Heart right ventricle (tissue), 16 donors: ENCODE measurements at regions not wholly inside any gene's neighbourhood (a gene's known extent, or its start where the extent isn't known, plus 50 kb on each side); places are given as distances from the start of the nearest gene placed in this dataset.
A peak's percentile ranks its signal among the peaks of the same experiment; 100 is the strongest.

Source experiments
- ATAC-seq, 8 donors: fragments of 200-7000 bp; cut with Tn5 transposase; one replicate each; pipeline ENCODE4 v1.9.1; 2020; ENCODE audit warnings: mild to moderate bottlenecking in 8 of 8, moderate library complexity in 8 of 8, moderate number of reproducible peaks in 1 of 8
- DNase-seq, 2 donors: peaks; one replicate each; pipeline ENCODE4 v3.0.0-alpha.2; 2020
- H3K27ac ChIP-seq, 10 donors: fragments of 200-600 bp; sonication (generic) in 2 of 10; one replicate each; pipeline versions ENCODE4 v1.5.0 to v1.8.0; 2020 to 2022; ENCODE audit warnings: mild to moderate bottlenecking in 3 of 10
- H3K27me3 ChIP-seq, 7 donors: fragments of 200-600 bp; one replicate each; pipeline ENCODE4 v1.8.0; 2021 to 2022; ENCODE audit warnings: mild to moderate bottlenecking in 2 of 7
- H3K36me3 ChIP-seq, 9 donors: fragments of 200-600 bp; sonication (generic) in 1 of 9; one replicate each; pipeline versions ENCODE4 v1.5.0 to v1.8.0; 2020 to 2022; ENCODE audit warnings: mild to moderate bottlenecking in 2 of 9
- H3K4me1 ChIP-seq, 9 donors: fragments of 200-600 bp; sonication (generic) in 1 of 9; one replicate each; pipeline versions ENCODE4 v1.5.0 to v1.8.0; 2020 to 2022; ENCODE audit warnings: mild to moderate bottlenecking in 4 of 9
- H3K4me3 ChIP-seq, 10 donors: fragments of 200-600 bp; sonication (generic) in 2 of 10; one replicate each; pipeline versions ENCODE4 v1.5.0 to v1.8.0; 2020 to 2022; ENCODE audit warnings: mild to moderate bottlenecking in 7 of 10, moderate library complexity in 2 of 10
- H3K9me3 ChIP-seq, 11 donors: fragments of 200-600 bp in 10 of 11; sonication (generic) in 2 of 11; one replicate each; pipeline versions ENCODE4 v1.5.0 to v1.8.0; 2013 to 2022; ENCODE audit warnings: mild to moderate bottlenecking in 2 of 11, control low read depth in 1 of 11, moderate library complexity in 1 of 11
- WGBS, 2 donors: extraction: QIAGEN DNeasy Blood & Tissue Kit; methylation state at CpG; one replicate each; pipeline ENCODE4 v1.1.7; 2013; ENCODE audit warnings: inconsistent platforms in 1 of 2; 5-methylcytosine and 5-hydroxymethylcytosine counted together
- intact Hi-C, 10 donors: fragments of 100-400 bp; cut with DNase I; formaldehyde crosslinking; loops; one replicate each; pipeline versions ENCODE4 v1.11.1 to v1.14.2; 2022
- TF ChIP-seq, protein P1 (sequence below), 9 donors: fragments of 200-600 bp; sonication (generic) in 2 of 9; IDR thresholded peaks; one replicate each; pipeline versions ENCODE4 v1.5.0 to v1.8.0; 2021 to 2022; ENCODE audit warnings: antibody characterized with exemption in 9 of 9, mild to moderate bottlenecking in 5 of 9, moderate library complexity in 1 of 9
- donor health status: Arrhythmogenic right ventricular cardiomyopathy.
- donor health status: ischemic (EF 13 %, LVEDD 7.1; RV severe dilation, severe dysfunction).
- donor health status: healthy with polysubstance abuse.
- donor health status: DM: no; HTN: yes; CAD: no.
- donor health status: DM: no; HTN: no; CAD: no.
- donor health status: ischemic (EF 25% LVEDD 6.9; RV normal size, moderate dysfunction).
- donor health status: ischemic (EF 25% LVEDD 5.7; RV mildly dilated, moderate dysfunction).
- donor health status: healthy.
- donor health status: DM: yes; HTN: yes; CAD: no.
- donor health status: Ischemic cardiomyopathy.
- donor health status: ischemic (EF 35%, LVEDD 5.7; RV mildly dilated, moderate dysfunction).
- donor health status: nonischemic (EF 11% LVEDD 7.7; RV severe dilation, severe dysfunction).
- donor health status: DM: yes; HTN: yes; CAD: no.
- donor health status: PGD.
- donor health status: ischemic (EF 29% LVEDD 5.4; RV normal size, mild dysfunction).
- donor health status: nonischemic (EF 23%, LVEDD 6.1; RV moderate dilation, normal function).

DNA sequence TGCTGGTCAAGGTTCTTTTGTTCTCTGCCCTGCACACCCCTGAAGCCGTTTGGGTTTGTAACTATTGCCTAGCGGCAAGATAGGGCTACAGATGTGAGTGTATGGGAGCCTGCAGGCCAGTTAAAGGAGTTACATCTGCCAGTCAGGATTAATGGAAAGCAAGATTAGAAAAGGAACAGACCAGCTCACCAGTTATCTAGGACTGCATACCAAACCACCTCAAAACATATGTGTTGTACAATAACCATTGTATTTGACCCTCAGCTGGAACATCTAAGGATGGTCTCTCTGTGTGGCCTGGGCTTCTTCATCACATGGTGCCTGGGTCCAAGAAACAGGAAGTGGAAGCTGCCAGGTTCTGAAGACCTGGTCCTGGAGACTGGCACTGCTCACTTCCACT, 52.5 kb upstream of the FBXO28 start:
- 35 to 50% methylated on average over 2 of the region's 2 CpGs for WGBS, 2 donors
- Histone ChIP-seq H3K36me3 (no peaks in the 10 kb centered on the region), H3K9me3 (peaks cover 0 to 13% (median 5%) of the 10 kb centered on the region in 11 donors), H3K4me3 (no peak overlapping the region), H3K27me3 (peaks cover 0 to 37% (median 8%) of the 10 kb centered on the region in 7 donors), H3K27ac (no peak overlapping the region), H3K4me1 (no peaks in the 10 kb centered on the region)
- intact Hi-C loops: no loop called here
- no peak for DNase-seq
- TF ChIP-seq, protein P1, sequence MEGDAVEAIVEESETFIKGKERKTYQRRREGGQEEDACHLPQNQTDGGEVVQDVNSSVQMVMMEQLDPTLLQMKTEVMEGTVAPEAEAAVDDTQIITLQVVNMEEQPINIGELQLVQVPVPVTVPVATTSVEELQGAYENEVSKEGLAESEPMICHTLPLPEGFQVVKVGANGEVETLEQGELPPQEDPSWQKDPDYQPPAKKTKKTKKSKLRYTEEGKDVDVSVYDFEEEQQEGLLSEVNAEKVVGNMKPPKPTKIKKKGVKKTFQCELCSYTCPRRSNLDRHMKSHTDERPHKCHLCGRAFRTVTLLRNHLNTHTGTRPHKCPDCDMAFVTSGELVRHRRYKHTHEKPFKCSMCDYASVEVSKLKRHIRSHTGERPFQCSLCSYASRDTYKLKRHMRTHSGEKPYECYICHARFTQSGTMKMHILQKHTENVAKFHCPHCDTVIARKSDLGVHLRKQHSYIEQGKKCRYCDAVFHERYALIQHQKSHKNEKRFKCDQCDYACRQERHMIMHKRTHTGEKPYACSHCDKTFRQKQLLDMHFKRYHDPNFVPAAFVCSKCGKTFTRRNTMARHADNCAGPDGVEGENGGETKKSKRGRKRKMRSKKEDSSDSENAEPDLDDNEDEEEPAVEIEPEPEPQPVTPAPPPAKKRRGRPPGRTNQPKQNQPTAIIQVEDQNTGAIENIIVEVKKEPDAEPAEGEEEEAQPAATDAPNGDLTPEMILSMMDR (IDR thresholded peaks at IDR 0.05): no peak
- ATAC-seq: no peak

DNA sequence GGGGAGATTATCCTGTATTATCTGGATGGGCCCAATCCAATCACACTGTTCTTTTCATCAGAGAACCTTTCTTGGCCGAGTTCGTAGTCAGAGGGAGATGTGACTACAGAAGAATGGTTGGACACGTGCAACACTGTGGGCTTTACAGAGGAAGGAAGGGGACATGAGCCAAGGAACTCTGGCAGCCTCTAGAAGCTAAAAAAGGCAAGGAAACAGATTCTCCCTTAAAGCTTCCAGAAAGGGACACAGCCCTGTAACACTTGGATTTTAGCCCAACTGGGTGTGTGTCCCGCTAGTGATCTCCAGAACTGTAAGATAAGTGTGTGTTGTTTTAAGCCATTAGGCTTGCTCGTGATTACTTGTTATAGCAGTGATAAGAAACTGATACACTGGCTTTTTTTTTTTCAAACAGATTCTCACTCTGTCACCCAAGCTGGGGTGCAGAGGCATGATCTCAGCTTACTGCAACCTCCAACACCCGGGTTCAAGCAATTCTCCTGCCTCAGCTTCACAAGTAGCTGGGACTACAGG, 53.9 kb upstream of the FBXO28 start:
- intact Hi-C loops: loop anchor here in 3 of 10 donors (10.0 kb wide), 2 partner anchors 355 to 365 kb away; no protein-coding TSS in a partner anchor
- ATAC-seq (peak in 2 of 8 donors; percentile 24 to 27), DNase-seq (no peak)
- Histone ChIP-seq H3K27me3 (peaks cover 0 to 24% (median 8%) of the 10 kb centered on the region in 7 donors), H3K4me1 (no peaks in the 10 kb centered on the region), H3K27ac (no peak overlapping the region), H3K9me3 (peaks cover 0 to 13% (median 5%) of the 10 kb centered on the region in 11 donors), H3K4me3 (no peak overlapping the region), H3K36me3 (no peaks in the 10 kb centered on the region)
- TF ChIP-seq, protein P1 (IDR thresholded peaks at IDR 0.05): no peak
- 49 to 60% methylated on average over 6 of the region's 6 CpGs for WGBS, 2 donors

DNA sequence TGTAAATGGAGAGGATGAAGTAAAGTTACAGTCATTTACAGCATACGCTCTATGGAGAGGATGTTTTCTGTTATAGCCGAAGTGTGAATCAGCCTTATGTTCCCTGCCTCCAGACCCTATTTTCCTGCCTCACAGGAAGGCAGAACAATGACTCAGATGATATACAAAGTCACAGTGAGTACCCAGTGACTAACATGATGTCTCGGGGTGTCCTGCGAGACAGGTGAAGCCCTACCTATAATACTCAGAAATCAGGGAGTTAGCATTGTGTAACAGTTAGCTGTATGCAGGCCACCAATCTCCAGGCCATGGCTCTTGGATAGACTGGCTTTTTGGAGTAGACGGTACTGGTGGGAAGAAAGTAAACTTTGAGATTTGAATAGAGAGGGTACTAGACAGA, 55.6 kb upstream of the FBXO28 start:
- TF ChIP-seq, protein P1 (IDR thresholded peaks at IDR 0.05): no peak
- Histone ChIP-seq H3K4me3 (no peak overlapping the region), H3K27me3 (peaks cover 0 to 10% (median 6%) of the 10 kb centered on the region in 7 donors), H3K9me3 (peaks cover 0 to 13% (median 5%) of the 10 kb centered on the region in 11 donors), H3K27ac (no peak overlapping the region), H3K4me1 (no peaks in the 10 kb centered on the region), H3K36me3 (no peaks in the 10 kb centered on the region)
- 87 to 89% methylated on average over 5 of the region's 5 CpGs for WGBS, 2 donors
- no peak for ATAC-seq
- no peak for DNase-seq
- intact Hi-C loops: loop anchor here in 3 of 10 donors (10.0 kb wide), 2 partner anchors 354 to 364 kb away; no protein-coding TSS in a partner anchor

DNA sequence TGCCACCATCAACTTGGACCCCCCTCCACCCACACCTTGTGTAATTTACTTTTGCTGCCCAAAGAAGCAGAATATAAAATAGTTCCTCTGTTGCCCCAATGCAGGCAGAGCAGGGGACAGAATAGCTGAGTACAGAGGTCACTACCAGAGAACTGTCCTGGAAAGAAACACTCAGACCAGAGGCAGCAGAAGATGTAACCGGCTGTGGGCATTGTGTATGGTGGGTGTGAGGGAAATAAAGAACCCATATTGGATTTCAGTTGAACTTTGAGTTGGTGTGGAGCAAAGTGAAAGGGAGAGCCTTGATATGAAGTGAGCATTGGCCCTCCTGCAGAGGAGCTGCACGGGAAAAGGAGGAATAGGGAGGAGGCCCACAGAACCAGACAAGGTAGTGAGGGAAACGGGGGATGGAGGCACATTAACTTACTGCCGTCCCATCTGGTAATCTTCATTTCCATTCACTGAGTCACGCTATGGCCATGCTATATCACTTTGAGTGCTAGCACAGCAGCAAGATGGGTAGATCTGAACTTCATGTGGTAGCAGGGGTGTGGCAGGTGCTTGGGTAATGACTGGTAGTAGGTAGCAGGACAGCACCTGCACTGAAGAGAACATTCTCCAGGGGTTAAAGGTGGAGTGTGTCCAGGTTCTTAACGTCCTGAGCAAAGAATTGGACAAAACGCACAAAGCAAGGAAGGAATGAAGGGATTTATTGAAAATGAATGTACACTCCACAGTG, 56.3 kb upstream of the FBXO28 start:
- Histone ChIP-seq H3K36me3 (no peaks in the 10 kb centered on the region), H3K27ac (no peak overlapping the region), H3K27me3 (peaks cover 0 to 10% (median 0%) of the 10 kb centered on the region in 7 donors), H3K4me1 (no peaks in the 10 kb centered on the region), H3K9me3 (peaks cover 0 to 13% (median 5%) of the 10 kb centered on the region in 11 donors), H3K4me3 (no peak overlapping the region)
- WGBS, 2 donors: 87 to 88% methylated on average over 7 of the region's 7 CpGs
- TF ChIP-seq, protein P1 (IDR thresholded peaks at IDR 0.05): no peak
- DNase-seq (no peak), ATAC-seq (no peak)
- intact Hi-C loops: loop anchor here in 3 of 10 donors (10.0 kb wide), 2 partner anchors 353 to 363 kb away; no protein-coding TSS in a partner anchor
